ENCODE measurements at regions not wholly inside any gene's neighbourhood (a gene's known extent, or its start where the extent isn't known, plus 50 kb on each side); places are given as distances from the start of the nearest gene placed in this dataset.

- Histone ChIP-seq H3K4me3 (ENCODE audit: low read length in 3 of 3) (no peak overlapping the region), H3K9me3 (ENCODE audit: control insufficient read depth in 3 of 3, low read length in 3 of 3) (peaks cover 0 to 2% (median 0%) of the 10 kb centered on the region in 3 donors), H3K9ac (ENCODE audit: low read depth in 1 of 3, low read length in 3 of 3) (no peak overlapping the region), H3K4me1 (ENCODE audit: control insufficient read depth in 3 of 3, insufficient read depth in 3 of 3, low read length in 3 of 3) (no peaks in the 10 kb centered on the region), H3K27ac (ENCODE audit: low read depth, low read length) (no peak overlapping the region), H3K36me3 (ENCODE audit: control insufficient read depth in 3 of 3, insufficient read depth in 3 of 3, low read length in 3 of 3) (no peaks in the 10 kb centered on the region), H3K27me3 (ENCODE audit: control insufficient read depth in 3 of 3, insufficient read depth in 3 of 3, low read length in 3 of 3) (no peaks in the 10 kb centered on the region)
These were observed 1110.8 kb upstream of the POT1 start for GRCh38 chr7:126040114-126041045.

DNA sequence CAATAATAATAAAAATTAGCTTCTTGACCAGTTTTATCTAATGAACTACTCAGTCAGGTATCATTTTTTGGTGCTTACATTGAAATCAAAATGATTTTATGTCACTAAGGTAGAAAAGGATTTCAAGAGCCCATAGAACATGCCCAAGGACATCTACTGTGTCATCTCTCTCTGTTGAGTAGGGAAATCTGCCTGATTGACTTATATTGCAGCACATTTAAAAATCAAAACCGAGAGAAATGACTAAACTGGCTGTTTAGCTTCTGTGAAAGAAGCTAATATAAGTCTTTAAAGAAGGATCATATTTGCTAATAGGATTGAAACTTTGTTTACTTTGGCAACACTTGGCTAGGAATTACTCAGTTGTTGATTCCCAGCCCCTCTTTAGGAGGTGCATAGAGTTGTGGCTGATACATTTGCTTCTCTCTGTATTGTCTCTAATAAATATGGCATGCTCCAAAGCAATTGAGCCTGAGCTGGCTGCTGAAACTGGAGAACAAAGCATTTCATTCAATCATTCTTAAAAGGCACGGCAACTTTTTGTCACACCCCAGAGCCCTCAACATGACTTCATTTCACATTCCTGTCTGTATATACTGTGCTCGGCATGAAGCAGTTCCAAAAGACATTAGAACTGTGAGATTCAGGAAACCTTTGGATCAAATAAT, 1096.9 kb upstream of the POT1 start:
- no peak overlapping the region for H3K27ac ChIP-seq (ENCODE audit: low read depth, low read length)
- no peak overlapping the region for H3K4me3 ChIP-seq (ENCODE audit: low read length in 3 of 3)
- no peaks in the 10 kb centered on the region for H3K27me3 ChIP-seq (ENCODE audit: control insufficient read depth in 3 of 3, insufficient read depth in 3 of 3, low read length in 3 of 3)
- H3K36me3 ChIP-seq (ENCODE audit: control insufficient read depth in 3 of 3, insufficient read depth in 3 of 3, low read length in 3 of 3): no peaks in the 10 kb centered on the region
- no peak overlapping the region for H3K9ac ChIP-seq (ENCODE audit: low read depth in 1 of 3, low read length in 3 of 3)
- no peaks in the 10 kb centered on the region for H3K9me3 ChIP-seq (ENCODE audit: control insufficient read depth in 3 of 3, low read length in 3 of 3)
- no peaks in the 10 kb centered on the region for H3K4me1 ChIP-seq (ENCODE audit: control insufficient read depth in 3 of 3, insufficient read depth in 3 of 3, low read length in 3 of 3)

GRCh38 chr7:126022452-126022851, 1092.8 kb upstream of the POT1 start:
- Histone ChIP-seq H3K4me3 (ENCODE audit: low read length in 3 of 3) (no peak overlapping the region), H3K27me3 (ENCODE audit: control insufficient read depth in 3 of 3, insufficient read depth in 3 of 3, low read length in 3 of 3) (no peaks in the 10 kb centered on the region), H3K9me3 (ENCODE audit: control insufficient read depth in 3 of 3, low read length in 3 of 3) (no peaks in the 10 kb centered on the region), H3K36me3 (ENCODE audit: control insufficient read depth in 3 of 3, insufficient read depth in 3 of 3, low read length in 3 of 3) (no peaks in the 10 kb centered on the region), H3K4me1 (ENCODE audit: control insufficient read depth in 3 of 3, insufficient read depth in 3 of 3, low read length in 3 of 3) (no peaks in the 10 kb centered on the region), H3K9ac (ENCODE audit: low read depth in 1 of 3, low read length in 3 of 3) (no peak overlapping the region), H3K27ac (ENCODE audit: low read depth, low read length) (no peak overlapping the region)

GRCh38 chr7:126016722-126017121, 1087.1 kb upstream of the POT1 start:
- H3K4me1 ChIP-seq (ENCODE audit: control insufficient read depth in 3 of 3, insufficient read depth in 3 of 3, low read length in 3 of 3): no peaks in the 10 kb centered on the region
- no peaks in the 10 kb centered on the region for H3K36me3 ChIP-seq (ENCODE audit: control insufficient read depth in 3 of 3, insufficient read depth in 3 of 3, low read length in 3 of 3)
- no peak overlapping the region for H3K9ac ChIP-seq (ENCODE audit: low read depth in 1 of 3, low read length in 3 of 3)
- H3K9me3 ChIP-seq (ENCODE audit: control insufficient read depth in 3 of 3, low read length in 3 of 3): no peaks in the 10 kb centered on the region
- H3K4me3 ChIP-seq (ENCODE audit: low read length in 3 of 3): no peak overlapping the region
- no peaks in the 10 kb centered on the region for H3K27me3 ChIP-seq (ENCODE audit: control insufficient read depth in 3 of 3, insufficient read depth in 3 of 3, low read length in 3 of 3)
- H3K27ac ChIP-seq (ENCODE audit: low read depth, low read length): no peak overlapping the region

DNA sequence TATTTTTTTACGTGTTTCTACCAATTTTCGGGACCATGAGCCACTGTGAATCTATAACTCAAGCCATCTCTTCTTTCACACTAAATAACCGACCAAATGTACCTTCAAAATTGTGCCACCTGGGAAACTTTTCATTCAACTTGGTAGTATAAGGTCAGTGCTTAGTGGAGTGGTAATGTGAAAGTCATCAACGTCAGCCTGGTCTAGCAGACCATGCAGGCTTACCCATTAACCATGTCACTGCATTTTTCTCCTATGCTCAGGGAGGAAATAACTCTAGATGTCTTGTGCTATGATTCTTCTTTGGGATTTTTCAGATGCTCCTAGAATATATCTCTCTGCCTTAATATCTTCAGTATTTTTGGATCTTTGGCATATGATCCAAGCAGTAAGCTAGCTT, 1075.4 kb upstream of the POT1 start:
- Histone ChIP-seq H3K27ac (ENCODE audit: low read depth, low read length) (no peak overlapping the region), H3K4me1 (ENCODE audit: control insufficient read depth in 3 of 3, insufficient read depth in 3 of 3, low read length in 3 of 3) (no peaks in the 10 kb centered on the region), H3K36me3 (ENCODE audit: control insufficient read depth in 3 of 3, insufficient read depth in 3 of 3, low read length in 3 of 3) (no peaks in the 10 kb centered on the region), H3K9me3 (ENCODE audit: control insufficient read depth in 3 of 3, low read length in 3 of 3) (no peaks in the 10 kb centered on the region), H3K9ac (ENCODE audit: low read depth in 1 of 3, low read length in 3 of 3) (no peak overlapping the region), H3K27me3 (ENCODE audit: control insufficient read depth in 3 of 3, insufficient read depth in 3 of 3, low read length in 3 of 3) (no peaks in the 10 kb centered on the region), H3K4me3 (ENCODE audit: low read length in 3 of 3) (no peak overlapping the region)

GRCh38 chr7:126001349-126001748, 1071.7 kb upstream of the POT1 start:
- H3K36me3 ChIP-seq (ENCODE audit: control insufficient read depth in 3 of 3, insufficient read depth in 3 of 3, low read length in 3 of 3): no peaks in the 10 kb centered on the region
- H3K27ac ChIP-seq (ENCODE audit: low read depth, low read length): no peak overlapping the region
- H3K27me3 ChIP-seq (ENCODE audit: control insufficient read depth in 3 of 3, insufficient read depth in 3 of 3, low read length in 3 of 3): no peaks in the 10 kb centered on the region
- no peak overlapping the region for H3K9ac ChIP-seq (ENCODE audit: low read depth in 1 of 3, low read length in 3 of 3)
- H3K9me3 ChIP-seq (ENCODE audit: control insufficient read depth in 3 of 3, low read length in 3 of 3): no peaks in the 10 kb centered on the region
- no peak overlapping the region for H3K4me3 ChIP-seq (ENCODE audit: low read length in 3 of 3)
- H3K4me1 ChIP-seq (ENCODE audit: control insufficient read depth in 3 of 3, insufficient read depth in 3 of 3, low read length in 3 of 3): no peaks in the 10 kb centered on the region

GRCh38 chr7:125984795-125985194, 1055.2 kb upstream of the POT1 start:
- H3K27me3 ChIP-seq (ENCODE audit: control insufficient read depth in 3 of 3, insufficient read depth in 3 of 3, low read length in 3 of 3): no peaks in the 10 kb centered on the region
- no peaks in the 10 kb centered on the region for H3K9me3 ChIP-seq (ENCODE audit: control insufficient read depth in 3 of 3, low read length in 3 of 3)
- H3K4me3 ChIP-seq (ENCODE audit: low read length in 3 of 3): no peak overlapping the region
- no peak overlapping the region for H3K27ac ChIP-seq (ENCODE audit: low read depth, low read length)
- no peaks in the 10 kb centered on the region for H3K4me1 ChIP-seq (ENCODE audit: control insufficient read depth in 3 of 3, insufficient read depth in 3 of 3, low read length in 3 of 3)
- H3K9ac ChIP-seq (ENCODE audit: low read depth in 1 of 3, low read length in 3 of 3): no peak overlapping the region
- no peaks in the 10 kb centered on the region for H3K36me3 ChIP-seq (ENCODE audit: control insufficient read depth in 3 of 3, insufficient read depth in 3 of 3, low read length in 3 of 3)

DNA sequence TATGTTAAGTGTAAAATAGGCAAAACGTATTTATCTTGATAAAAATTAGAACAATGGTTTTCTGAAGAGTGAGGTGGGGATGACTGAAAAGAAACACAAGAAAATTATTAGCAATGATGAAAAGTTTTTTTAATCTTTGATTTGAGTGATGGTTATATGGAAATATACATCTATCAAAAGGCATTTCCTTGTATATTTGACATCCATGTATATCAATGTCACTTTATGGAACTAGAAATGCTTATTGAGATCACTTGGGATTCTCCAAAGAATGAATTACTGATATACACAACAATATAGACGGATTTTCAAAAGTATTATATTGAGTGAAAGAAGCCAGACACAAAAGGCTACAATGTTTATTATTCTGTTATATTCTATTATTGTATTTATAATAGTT, 1042.0 kb upstream of the POT1 start:
- H3K9me3 ChIP-seq (ENCODE audit: control insufficient read depth in 3 of 3, low read length in 3 of 3): no peaks in the 10 kb centered on the region
- no peaks in the 10 kb centered on the region for H3K27me3 ChIP-seq (ENCODE audit: control insufficient read depth in 3 of 3, insufficient read depth in 3 of 3, low read length in 3 of 3)
- H3K9ac ChIP-seq (ENCODE audit: low read depth in 1 of 3, low read length in 3 of 3): no peak overlapping the region
- H3K36me3 ChIP-seq (ENCODE audit: control insufficient read depth in 3 of 3, insufficient read depth in 3 of 3, low read length in 3 of 3): no peaks in the 10 kb centered on the region
- H3K4me3 ChIP-seq (ENCODE audit: low read length in 3 of 3): no peak overlapping the region
- H3K27ac ChIP-seq (ENCODE audit: low read depth, low read length): no peak overlapping the region
- no peaks in the 10 kb centered on the region for H3K4me1 ChIP-seq (ENCODE audit: control insufficient read depth in 3 of 3, insufficient read depth in 3 of 3, low read length in 3 of 3)

GRCh38 chr7:125966278-125967048, 1036.8 kb upstream of the POT1 start:
- Histone ChIP-seq H3K27ac (ENCODE audit: low read depth, low read length) (no peak overlapping the region), H3K36me3 (ENCODE audit: control insufficient read depth in 3 of 3, insufficient read depth in 3 of 3, low read length in 3 of 3) (no peaks in the 10 kb centered on the region), H3K4me1 (ENCODE audit: control insufficient read depth in 3 of 3, insufficient read depth in 3 of 3, low read length in 3 of 3) (no peaks in the 10 kb centered on the region), H3K9me3 (ENCODE audit: control insufficient read depth in 3 of 3, low read length in 3 of 3) (no peaks in the 10 kb centered on the region), H3K27me3 (ENCODE audit: control insufficient read depth in 3 of 3, insufficient read depth in 3 of 3, low read length in 3 of 3) (no peaks in the 10 kb centered on the region), H3K4me3 (ENCODE audit: low read length in 3 of 3) (no peak overlapping the region), H3K9ac (ENCODE audit: low read depth in 1 of 3, low read length in 3 of 3) (no peak overlapping the region)

DNA sequence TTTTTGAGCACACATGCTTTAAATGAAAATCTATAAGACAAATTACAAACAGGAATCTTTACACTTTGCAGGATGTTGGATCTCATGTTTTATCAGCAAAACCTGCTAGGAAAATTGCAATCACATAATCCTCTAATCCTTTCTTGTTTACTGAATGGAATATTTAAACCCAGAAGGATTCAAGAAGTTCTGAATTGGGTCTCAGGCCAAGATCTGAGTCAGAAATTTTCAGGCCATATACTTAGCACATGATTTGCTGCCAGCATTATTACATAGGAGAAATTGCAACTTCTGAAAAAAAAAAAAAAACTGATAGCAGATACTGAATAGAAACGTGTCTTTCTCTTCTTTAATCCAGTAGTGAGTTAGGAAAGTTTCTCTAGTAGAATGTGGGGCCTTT, 1005.3 kb upstream of the POT1 start:
- no peak overlapping the region for H3K4me3 ChIP-seq (ENCODE audit: low read length in 3 of 3)
- H3K4me1 ChIP-seq (ENCODE audit: control insufficient read depth in 3 of 3, insufficient read depth in 3 of 3, low read length in 3 of 3): no peaks in the 10 kb centered on the region
- no peaks in the 10 kb centered on the region for H3K36me3 ChIP-seq (ENCODE audit: control insufficient read depth in 3 of 3, insufficient read depth in 3 of 3, low read length in 3 of 3)
- no peaks in the 10 kb centered on the region for H3K9me3 ChIP-seq (ENCODE audit: control insufficient read depth in 3 of 3, low read length in 3 of 3)
- no peaks in the 10 kb centered on the region for H3K27me3 ChIP-seq (ENCODE audit: control insufficient read depth in 3 of 3, insufficient read depth in 3 of 3, low read length in 3 of 3)
- no peak overlapping the region for H3K27ac ChIP-seq (ENCODE audit: low read depth, low read length)
- no peak overlapping the region for H3K9ac ChIP-seq (ENCODE audit: low read depth in 1 of 3, low read length in 3 of 3)
